GM21528 (cell line): ENCODE measurements at regions not wholly inside any gene's neighbourhood (a gene's known extent, or its start where the extent isn't known, plus 50 kb on each side); places are given as distances from the start of the nearest gene placed in this dataset.

ENCODE experiments used
- ATAC-seq: cut with Tn5 transposase; IDR thresholded peaks from one replicate; pipeline ENCODE4 v1.9.1; 2021; ENCODE audit warnings: mild to moderate bottlenecking, moderate library complexity; ENCODE audit not compliant: unreplicated experiment, low FRiP score

DNA sequence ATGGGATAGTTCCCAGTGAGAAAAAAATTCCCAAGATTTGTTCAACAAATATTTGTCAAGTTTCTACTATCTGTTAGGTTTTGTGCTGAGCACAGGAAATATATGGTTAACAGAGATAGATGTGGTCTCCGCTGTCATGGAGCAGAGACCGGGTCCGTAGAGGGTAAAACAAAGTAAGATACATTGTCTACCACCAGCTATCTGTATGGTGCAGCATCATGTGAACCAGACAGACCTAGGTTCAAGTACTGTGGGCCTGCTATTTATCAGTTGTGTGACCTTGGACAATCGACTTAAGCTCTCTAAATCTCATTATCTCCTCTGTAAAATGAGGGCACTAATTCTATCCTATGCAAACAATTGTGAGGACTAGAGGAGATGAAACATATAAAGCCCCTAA is 109.8 kb downstream of the DUSP10 start:
- ATAC-seq = no peak

DNA sequence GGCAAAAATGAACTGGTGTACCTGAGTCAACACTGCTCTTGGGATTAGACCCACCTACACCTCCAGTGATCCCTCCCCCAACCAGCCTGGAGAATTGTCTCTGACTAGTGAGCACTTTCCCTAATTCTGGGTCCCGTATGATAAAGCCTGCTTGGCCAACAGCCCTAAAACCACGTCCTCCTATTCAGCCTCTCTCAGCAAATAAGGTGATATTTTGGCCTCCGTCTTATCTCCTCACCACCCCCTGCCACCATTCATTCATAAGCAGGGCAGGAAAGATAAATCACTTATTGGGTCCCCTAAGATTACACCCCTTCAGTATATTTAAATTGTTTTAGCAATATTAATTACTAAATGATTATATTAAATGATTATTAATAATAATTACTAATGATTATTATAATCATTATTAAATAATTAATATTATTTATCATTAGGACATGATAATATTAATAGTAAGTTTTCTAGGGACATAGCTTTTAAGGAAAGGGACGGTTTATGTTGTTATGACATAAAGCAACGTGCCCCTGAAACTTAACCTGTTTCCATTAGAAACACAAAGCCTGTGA is 108.0 kb downstream of the DUSP10 start:
- ATAC-seq = no peak

DNA sequence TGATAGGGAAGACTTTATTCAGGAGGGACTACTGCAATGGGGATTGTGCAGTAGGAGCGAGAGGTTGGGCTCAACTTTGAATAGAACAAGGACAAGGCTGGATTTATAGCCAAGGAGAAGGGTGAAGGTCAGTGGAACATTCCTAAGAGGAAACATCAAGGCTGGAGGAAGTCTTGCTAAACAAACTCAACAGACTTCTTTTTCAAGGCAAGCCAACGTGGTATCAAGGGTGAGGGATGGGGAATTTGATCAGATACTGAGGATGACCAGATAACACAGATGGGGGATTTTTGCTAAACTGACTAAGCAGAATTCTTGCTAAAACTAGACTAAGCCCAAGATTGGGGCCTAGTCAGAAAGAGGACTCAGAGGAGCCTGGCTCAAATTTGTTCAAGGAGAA is 107.3 kb downstream of the DUSP10 start:
- ATAC-seq = no peak

DNA sequence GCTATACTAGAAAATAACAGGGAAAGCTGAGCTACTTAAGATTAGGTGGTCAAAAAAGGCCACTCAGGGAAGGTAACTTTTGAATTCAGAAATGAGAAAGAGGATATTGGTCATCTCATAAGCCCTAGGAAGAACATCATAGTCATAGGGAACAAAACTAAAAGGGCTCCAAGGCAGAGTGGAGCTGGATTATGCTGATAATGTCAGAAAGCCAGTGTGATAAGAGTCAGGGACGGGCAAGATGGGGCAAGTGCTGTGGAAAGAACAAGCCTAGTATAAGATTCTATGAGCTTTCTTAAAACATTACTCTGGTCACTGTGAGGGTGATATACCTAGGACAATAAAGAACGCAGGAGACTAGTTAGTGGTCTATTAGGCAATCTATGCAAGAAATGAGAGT is 106.6 kb downstream of the DUSP10 start:
- ATAC-seq = no peak

DNA sequence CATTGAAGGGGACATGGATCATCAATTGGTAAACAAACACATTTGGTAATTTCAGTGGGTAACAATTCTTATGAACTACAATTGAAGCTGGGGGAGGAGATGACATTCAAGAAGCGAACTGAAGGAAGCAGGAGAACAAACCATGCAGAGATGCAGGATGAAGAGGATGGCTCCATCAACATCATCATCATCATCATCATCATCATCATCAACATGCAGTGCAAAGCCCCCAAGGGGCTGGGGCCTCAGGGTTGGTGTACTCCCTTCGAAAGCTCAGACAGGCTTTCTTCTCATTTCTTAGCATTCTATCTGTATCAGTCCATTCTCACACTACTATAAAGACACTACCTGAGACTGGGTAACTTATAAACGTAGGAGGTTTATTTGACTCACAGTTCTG is 105.8 kb downstream of the DUSP10 start:
- no peak for ATAC-seq

DNA sequence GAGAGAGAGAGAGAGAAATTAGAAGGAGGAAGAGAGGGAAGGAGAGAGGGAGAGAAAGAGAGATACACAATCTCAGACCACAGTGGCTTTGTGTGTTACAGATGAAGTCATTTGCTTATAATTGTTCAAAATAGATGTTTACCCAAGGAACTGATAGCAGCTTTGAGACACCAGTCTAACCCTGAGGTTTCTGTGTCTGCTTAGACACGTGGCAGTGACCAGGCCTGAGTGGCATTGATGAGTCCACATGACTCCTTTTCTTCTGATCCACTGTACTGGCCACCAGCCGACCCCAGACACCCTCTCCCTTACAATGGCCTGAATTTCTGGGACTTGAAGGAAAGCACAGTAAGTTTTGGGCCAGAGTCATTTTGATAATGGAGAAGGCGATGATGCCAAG is 104.9 kb downstream of the DUSP10 start:
- ATAC-seq = no peak

DNA sequence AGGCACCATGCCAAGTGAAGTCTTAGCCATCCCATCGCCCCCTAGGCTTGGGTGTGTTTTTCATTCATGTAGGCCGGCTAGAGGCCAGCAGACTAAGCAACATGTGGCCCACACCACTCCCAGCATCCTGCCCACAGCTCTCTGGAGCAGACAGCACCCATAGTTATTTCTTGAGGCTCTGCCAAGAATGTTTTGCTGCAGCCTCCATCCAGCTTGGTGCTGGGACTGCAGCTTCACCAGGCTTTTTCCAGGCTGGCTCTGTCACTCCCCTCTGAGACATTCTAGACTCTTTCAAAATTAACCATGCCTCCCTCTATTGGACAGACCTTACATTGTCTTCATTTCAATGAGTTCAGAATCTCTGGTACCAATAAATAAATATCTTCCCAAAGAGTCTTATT is 104.2 kb downstream of the DUSP10 start:
- ATAC-seq = no peak

DNA sequence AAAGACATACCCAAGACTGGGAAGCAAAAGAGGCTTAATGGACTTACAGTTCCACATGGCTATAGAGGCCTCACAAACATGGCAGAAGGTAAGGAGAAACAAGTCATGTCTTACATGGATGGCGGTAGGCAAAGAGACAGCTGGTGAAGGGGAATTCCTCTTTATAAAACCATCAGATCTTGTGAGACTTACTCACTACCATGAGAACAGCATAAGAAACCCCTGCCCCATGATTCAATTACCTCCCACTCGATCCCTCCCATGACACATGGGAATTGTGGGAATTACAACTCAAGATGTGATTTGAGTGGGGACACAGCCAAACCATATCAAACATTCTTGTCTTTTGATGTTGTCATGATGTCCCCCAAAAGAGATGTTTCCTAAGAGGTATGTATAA is 103.3 kb downstream of the DUSP10 start:
- no peak for ATAC-seq

DNA sequence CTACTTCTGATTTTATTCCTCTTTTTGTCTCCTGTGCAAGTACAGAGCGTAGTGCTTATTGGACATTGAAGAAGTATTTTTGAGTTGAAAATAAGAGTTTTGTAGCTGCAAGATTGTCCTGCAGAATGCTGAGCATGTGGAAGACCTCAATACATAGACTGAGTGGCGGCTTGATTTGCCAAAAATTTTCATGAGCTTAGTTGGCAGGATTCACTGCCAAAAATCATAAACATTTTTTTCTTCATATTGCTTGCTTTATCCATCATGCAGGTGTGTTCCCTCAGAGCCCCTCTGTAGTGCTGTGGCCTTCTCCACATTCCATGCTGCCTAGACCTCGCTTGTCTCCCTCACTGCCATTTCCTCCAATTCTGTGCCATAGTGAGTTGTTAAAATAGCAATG is 100.1 kb downstream of the DUSP10 start:
- ATAC-seq = no peak

DNA sequence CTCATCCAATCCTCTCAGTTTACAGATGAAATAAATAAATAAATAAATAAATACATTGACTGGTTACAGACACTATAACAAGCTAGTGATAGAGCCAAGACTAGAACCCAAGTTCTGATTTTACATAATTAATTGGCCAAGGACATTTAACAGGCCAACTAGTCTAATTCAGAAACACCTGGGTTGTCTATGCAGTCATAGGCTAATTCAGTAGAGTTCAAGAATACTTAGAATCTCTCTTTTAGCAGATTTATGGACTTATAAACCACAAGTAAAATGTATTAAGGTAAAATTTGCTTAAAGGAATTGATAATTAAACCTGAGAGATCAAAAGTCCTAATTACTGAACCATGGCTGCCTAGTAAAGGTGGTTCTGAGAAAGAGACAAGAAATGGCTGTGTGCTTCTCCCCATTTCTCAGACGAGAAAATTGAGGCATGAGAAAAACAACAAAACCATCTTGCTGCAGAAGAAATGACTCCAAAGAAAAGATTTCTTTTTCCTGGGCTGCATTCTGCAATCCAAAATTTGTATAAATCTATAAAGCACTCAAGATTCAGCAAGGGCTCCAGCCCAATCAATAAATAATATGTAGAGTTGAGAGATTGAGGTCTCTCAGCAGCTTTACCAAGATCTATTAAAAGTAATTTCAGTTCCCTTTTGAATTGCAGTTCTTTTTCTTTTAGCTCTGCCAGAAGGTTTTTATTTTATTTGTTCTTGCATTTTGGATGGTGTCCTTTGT is 98.3 kb downstream of the DUSP10 start:
- peak; percentile 75 for ATAC-seq

DNA sequence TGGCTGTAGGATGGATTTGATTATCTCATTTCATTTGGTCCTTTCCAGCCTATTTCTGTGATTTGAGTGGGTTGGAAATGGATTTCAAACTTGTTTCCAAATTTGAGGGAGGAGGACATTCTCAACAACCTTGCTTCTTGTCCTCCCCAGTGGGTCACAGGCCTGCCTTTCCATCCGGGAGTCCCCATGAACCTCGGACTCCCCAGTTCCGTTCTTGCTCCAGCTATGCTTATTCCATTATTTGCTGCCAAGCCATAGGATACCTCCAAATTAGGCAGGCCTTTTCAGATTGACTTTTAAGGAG is 97.8 kb downstream of the DUSP10 start:
- ATAC-seq = no peak

DNA sequence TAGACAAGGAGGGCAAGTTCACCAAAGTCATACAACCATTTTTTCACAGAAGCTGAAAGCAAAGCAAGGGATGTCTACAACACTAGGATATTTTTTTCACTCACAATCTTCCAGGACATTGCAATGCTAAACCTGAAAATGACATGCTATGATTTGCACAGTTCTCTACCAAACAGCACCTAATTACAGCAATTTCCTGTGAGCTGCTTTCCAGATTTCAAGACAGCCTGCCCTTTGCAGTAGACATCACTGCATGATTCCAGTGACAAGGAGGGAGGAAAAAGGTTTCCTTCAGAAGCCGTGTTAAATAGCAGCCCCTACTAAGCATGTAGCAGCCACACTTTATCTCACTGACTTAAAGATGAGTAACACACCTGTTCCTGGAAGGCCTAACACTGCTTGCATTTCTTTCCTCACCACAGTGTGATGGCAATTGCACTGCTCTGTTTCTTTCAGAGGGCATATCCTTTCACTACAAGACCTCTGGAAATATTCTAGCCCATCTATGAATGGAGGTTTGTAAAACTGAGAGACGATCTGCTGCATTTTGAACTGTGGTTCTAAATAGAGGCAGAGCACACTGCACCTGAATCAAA is 97.1 kb downstream of the DUSP10 start:
- ATAC-seq = no peak

DNA sequence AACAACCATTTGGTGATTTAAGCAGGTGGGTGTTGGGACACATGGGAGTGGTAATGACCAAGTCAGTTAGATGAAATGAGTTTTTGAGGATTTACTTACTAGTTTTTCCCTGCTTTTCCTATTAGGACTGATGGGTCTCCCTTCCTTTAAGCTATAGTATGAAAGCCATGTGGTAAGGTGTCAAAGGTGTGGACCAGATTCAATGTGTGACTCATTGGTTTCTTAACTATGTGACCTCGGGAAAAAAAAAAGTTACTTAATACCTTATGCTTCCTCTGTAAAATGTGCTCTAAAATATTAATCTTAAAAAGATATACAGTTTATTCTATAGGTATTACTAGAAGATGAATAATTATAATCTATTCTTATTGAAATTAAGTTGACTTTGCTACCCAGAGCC is 93.7 kb downstream of the DUSP10 start:
- no peak for ATAC-seq
